ENCODE measurements at regions not wholly inside any gene's neighbourhood (a gene's known extent, or its start where the extent isn't known, plus 50 kb on each side); places are given as distances from the start of the nearest gene placed in this dataset.

- CTCF ChIA-PET, result no interaction called here
- POLR2A ChIA-PET, result no interaction called here
- no peak for DNase-seq (ENCODE audit: extremely low spot score)
- no peak for TF ChIP-seq CTCF (IDR thresholded peaks at IDR 0.05; ENCODE audit: control extremely low read depth, extremely low read depth, low read depth, missing control alignments)
These were observed 301.2 kb downstream of the LRATD1 start for GRCh38 chr2:14933753-14934152.

- no peak for TF ChIP-seq CTCF (IDR thresholded peaks at IDR 0.05; ENCODE audit: control extremely low read depth, extremely low read depth, low read depth, missing control alignments)
- ChIA-PET POLR2A (no interaction called here), CTCF (no interaction called here)
- DNase-seq (ENCODE audit: extremely low spot score), result no peak
These were observed 303.9 kb downstream of the LRATD1 start for GRCh38 chr2:14936426-14936825.

- DNase-seq (ENCODE audit: extremely low spot score), result no peak
- CTCF ChIA-PET, result no interaction called here
- POLR2A ChIA-PET, result no interaction called here
- no peak for TF ChIP-seq CTCF (IDR thresholded peaks at IDR 0.05; ENCODE audit: control extremely low read depth, extremely low read depth, low read depth, missing control alignments)
These were observed 304.8 kb downstream of the LRATD1 start for GRCh38 chr2:14937336-14937735.

- TF ChIP-seq CTCF (IDR thresholded peaks at IDR 0.05; ENCODE audit: control extremely low read depth, extremely low read depth, low read depth, missing control alignments), result no peak
- POLR2A ChIA-PET, result no interaction called here
- CTCF ChIA-PET, result no interaction called here
- DNase-seq (ENCODE audit: extremely low spot score), result no peak
These were observed 308.7 kb downstream of the LRATD1 start for GRCh38 chr2:14941151-14941631.

GRCh38 chr2:14942987-14943386 lies 310.5 kb downstream of the LRATD1 start:
- no peak for TF ChIP-seq CTCF (IDR thresholded peaks at IDR 0.05; ENCODE audit: control extremely low read depth, extremely low read depth, low read depth, missing control alignments)
- ChIA-PET CTCF (no interaction called here), POLR2A (no interaction called here)
- no peak for DNase-seq (ENCODE audit: extremely low spot score)

- POLR2A ChIA-PET, result no interaction called here
These were observed 312.2 kb downstream of the LRATD1 start for GRCh38 chr2:14944562-14945346.

More at GRCh38 chr2:14944562-14945346, 312.2 kb downstream of the LRATD1 start:
- CTCF ChIA-PET, result no interaction called here
- DNase-seq (ENCODE audit: extremely low spot score), result no peak
- peak; percentile 5 for TF ChIP-seq CTCF (IDR thresholded peaks at IDR 0.05; ENCODE audit: control extremely low read depth, extremely low read depth, low read depth, missing control alignments)
